DMS 273 treated with DMSO at 0.1 percent for 48 hours (cell line): ENCODE measurements at regions not wholly inside any gene's neighbourhood (a gene's known extent, or its start where the extent isn't known, plus 50 kb on each side); places are given as distances from the start of the nearest gene placed in this dataset.

Experiments
- DNase-seq: peaks from one replicate; lab custom pipeline; 2025; lab: John Stamatoyannopoulos, UW

DNA sequence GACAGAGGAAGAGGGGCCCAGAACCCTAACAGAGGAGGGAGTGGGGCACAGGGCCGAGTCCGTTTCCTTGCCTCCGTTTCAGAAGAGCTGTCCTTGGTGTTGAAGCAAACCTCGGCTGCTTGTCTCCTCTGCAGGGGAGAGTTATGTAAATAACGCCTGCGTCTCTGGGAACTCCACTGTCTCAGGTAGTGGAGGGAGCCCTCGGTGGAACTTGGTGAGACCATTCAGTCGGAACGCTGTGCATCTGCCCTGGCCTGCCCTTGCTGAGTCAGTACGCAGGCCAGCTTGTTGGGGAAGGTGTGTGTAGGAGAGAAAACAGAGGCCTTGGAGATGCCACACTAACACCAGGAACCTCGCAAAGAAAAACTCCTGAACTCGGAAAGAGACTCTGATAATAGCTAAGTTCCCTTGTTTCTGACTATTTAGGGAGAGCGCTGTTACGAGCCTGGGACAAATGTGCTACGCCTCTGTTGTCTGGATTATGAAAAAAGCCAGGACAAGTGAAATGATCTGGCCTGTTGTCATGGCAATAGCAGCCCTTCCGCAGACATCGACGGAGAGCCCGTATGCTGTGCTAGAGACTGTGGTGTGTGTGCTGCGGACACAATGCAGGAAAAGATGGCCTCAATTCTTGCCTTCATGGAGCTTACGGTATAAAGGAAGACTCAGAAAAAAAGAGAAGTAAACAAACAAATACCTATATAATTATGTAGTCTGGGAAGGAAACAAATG lies 94.6 kb upstream of the AKT3 start:
- no peak for DNase-seq

DNA sequence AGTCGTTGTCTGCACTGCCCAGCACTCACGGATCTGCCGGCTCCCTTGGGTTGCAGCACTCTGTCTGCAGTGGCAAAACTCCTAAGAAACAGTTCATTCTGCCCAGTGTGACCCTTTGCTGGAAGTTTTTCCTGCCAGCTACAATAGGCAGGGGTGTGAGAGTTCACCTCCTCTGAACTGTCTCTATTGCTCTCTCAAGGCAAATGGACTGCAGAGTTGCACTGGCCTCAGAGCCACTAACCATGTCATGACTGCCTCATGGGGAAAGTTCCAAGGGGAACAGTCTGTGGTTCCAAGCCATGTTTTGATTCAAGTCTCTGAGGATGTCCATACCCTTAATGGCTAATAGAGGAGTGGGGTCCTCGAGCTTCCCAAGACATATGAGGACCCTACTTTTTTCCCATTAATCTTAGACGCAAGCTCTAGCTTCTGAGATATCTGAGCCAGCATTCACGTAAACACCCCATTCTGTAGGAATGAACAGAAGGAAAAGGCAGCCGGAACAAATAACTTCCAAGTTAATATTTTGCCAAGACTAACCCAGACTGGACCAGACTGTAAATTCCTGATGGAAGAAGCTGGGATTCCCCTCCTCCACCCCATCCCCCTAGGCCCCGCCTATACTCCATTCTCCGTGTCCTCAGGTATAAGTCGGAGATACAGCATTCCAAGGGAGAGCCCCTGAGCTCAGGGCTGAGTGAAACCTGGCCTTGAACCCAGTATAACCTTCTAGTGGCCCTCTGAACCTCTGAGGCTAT lies 93.8 kb upstream of the AKT3 start:
- DNase-seq, result no peak

DNA sequence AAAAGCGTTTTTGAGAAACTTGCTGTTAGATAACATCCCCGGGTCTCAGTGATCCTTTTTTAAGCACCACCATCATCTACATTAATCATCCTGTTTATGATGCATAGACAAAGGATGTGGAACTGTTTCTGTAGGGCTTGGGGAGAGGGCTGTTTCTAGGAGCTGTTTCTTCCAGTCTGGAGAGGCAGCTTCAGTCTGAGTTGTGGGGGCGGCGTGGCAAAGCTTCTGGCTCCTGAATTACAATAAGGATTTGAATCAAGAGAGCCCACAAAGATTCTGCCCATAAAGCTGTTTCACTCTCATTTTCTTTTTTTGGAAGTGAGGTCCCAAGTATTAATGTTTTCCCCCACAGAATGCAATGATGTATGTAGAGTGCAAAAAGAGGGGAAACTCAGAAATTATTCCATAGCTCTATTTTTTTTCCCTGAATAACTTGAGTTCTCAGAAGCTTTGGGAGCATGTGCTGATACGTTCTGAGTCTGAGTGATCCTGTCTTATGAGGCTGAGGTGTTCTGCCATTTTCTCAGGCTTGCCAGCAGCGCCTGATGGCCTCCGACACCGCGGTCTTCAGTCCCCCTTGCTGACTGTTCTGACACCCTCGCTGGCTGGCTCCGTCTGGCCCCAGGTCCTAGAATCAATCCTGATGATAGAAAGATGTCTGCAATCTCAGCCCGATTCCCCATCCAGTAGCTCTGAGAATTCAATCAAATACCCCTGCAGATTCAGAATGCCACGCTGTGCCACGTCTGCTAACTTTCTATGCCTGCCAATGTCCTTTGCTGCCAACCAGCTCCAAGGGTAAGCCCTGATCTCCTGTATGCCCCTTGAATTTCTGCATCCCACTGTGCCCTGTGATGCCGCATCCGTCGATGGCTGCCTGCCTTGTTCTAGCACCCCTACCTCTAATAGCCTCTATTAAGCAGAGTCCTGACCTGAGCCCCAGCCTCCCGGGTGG lies 92.4 kb upstream of the AKT3 start:
- DNase-seq, result no peak

DNA sequence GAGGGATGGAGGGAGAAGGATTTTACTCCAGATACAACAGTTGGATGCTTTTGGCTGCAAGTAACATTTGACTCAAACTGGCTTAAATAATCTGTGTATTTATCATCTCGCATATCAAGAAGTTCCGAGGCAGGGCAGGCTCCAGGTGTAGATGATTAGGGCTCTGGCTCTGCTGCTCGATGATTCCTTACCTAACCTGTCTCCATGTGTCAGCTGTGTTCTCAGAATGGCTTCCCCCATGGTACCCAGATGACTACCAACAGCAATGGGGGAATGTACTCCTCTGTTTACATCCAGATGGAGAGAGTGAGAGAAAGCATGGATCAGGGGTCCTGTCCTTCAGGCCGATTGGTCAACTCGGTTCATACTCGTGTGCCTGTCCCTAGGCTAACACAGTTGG lies 90.4 kb upstream of the AKT3 start:
- no peak for DNase-seq

DNA sequence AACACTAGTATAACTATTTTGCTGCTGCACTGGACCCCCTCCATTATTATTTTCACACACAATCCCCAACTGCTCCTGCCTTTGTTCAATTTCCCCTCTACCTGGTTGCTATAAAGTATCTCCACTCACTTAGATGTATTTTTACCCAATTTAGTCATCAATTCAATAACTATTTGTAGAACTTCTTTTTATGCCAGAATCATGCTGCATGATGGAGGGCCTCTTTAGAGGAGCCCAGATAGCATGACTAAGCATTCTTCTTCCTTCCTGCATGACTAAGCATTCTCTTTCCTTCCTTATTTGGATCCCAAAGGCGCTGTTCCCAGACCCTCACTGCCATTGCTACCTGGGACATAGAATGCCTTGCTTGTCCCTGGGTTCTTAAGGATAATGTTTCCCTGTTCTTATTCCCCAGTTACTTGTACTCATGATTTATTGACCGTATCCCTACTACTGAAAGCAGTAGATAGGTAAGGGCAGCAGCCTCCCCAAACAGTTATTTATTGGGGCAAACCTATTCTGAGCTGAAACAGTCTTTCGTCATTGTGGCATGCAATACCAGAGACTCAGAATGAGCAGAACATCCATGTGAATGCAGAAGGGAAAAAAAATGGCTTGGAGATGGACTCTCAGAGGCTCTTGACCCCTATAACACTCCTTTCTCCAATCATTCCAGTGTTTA lies 89.3 kb upstream of the AKT3 start:
- DNase-seq, result peak; percentile 6

DNA sequence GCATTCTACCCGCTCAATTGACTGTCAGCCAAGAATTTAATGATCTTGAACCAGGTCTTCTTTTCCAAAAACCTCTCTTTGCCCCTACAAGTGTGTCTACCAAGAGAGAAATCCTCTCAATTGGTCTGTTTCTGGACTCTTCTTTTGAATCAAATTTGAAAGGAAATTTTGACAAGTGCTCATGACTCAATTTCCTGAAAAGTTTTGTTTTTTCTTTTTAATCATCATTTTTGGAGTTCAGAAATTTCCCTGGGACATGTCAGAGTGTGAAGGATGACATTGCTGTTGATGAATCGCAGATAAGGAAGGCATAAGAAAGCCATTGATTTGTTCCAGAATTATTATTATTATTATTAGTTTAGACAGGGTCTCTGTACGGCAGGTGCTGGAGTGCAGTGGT lies 88.2 kb upstream of the AKT3 start:
- DNase-seq, result no peak

DNA sequence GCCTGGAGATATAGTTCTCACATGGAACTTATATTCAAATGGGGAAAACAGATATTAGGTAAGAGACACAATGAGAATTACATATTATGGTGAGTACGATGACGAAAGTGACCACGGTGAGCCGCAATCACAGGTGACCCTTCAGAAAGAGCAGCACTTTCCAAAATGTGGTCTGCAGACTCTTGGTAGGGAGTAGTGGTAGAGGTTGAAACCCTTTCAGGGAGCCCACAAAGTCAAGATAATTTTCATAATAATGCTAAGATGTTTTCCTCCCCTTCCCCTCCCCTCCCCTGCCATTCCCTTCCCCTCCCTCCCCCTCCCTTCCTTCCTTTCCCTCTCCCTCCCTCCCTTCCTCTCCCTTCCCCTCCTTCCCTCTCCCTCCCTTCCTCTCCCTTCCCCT lies 83.5 kb upstream of the AKT3 start:
- DNase-seq, result no peak

DNA sequence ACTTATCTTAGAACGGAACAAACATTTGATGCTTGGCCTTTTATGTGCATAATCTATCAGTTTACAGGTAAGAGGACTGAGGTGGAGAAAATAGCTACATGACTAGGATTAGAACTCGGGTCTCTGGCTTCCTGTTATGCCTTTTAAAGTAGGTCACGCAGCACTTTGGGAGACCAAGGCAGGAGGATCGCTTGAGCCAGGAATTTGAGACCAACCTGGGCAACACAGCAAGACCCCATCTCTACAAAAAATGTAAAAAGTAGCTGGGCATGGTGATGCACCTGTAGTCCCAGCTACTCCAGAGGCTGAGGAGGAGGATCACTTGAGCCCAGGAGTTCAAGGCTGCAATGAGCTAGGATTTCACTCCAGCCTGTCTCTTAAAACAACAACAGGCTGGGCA lies 81.9 kb upstream of the AKT3 start:
- no peak for DNase-seq

DNA sequence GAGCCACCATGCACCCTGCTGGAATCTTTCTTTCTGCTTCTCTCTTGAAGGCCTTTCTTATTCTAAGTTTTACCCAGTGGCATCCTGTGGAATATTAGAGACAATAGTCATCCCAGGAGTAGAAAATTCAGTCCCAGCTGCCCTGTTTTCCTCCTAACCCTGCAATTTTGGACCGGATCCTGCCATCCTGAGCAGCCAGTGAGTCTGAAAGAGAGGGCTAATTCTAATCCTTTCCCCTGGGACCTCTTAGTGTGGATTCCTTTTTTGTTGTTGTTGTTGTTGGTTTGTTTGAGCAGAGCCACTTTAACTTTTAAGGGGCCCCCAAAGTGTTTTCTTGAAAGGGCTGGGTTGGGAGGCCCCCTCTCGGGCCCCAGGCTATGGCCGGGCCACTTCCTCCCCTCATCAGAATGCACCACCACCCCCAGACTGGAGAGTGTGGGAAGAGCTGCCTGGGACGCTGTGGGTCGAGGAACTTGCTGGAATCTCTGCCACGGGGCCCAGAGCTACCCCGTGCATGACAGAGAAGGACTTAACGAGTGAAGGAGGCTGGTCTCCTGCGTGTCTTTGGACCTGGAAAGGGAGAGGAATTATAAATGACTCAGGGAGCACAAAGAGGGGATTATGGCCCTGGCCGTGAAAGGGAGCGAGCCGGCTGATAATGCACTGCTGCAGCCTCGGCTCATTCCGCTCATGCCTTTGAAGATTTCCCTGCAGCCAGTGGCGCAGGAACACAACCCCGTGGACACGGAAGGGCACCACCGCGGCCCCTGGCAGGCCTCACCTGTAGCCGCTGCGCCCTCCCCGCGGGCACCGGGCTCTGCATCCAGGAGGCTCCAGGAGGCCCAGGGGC lies 81.0 kb upstream of the AKT3 start:
- DNase-seq, result no peak

DNA sequence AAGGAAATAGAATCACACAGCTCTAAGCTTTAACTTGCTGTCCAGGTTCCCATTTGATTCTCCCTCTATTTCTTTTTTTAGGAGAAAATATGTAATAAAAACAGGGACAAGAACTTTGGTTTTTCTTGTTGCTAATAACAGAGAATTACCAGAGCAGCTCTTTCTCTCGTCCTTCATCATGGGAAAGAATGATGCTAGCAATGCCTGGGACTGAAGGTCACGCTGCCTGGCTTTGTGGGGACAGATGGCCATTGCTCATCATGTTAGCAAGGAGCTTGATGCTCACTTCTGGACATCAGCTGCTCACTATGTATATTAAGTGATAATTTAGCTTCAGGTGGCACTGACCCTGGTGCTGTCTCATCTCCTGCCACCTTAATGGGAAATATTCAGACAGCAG lies 77.3 kb upstream of the AKT3 start:
- DNase-seq, result no peak

DNA sequence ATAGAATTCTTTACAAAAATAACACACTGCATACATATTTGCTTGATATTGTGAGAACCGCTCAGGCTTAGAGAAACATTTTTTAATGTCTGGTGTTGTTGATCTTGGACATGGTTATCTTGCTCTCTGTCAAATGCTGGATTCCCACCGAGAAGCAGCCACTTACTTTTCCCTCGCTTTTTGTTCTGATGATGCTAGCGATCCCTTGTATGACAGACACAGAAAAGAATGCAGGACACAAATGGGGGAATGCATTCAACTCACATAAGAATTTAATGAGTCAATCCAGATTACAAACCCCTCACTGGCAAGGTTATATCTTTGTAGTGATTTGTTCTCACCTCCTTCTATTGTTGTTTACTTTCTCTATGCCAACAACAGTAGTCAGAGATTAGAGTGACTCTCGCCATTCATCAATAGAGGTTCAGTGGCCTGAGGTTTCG lies 76.8 kb upstream of the AKT3 start:
- DNase-seq, result no peak

DNA sequence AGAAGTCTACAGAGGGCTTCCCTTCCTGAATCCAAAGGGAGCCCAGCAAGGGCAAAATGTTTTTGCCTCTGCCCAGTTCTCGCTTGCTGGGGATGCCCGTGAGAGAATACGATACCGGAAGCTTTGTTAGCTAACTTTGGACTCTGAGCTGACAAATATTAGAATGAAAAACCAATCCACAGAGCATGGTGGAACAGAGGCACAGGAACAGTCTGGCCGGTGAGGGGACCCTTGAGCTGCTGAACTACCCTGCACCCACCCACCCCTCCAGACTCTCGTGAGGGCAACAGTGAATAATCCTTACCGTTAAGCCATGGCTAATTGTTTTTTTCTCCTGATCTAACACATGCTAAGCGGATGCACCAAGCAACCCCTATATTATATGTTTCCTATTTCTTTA lies 76.3 kb upstream of the AKT3 start:
- DNase-seq, result no peak

DNA sequence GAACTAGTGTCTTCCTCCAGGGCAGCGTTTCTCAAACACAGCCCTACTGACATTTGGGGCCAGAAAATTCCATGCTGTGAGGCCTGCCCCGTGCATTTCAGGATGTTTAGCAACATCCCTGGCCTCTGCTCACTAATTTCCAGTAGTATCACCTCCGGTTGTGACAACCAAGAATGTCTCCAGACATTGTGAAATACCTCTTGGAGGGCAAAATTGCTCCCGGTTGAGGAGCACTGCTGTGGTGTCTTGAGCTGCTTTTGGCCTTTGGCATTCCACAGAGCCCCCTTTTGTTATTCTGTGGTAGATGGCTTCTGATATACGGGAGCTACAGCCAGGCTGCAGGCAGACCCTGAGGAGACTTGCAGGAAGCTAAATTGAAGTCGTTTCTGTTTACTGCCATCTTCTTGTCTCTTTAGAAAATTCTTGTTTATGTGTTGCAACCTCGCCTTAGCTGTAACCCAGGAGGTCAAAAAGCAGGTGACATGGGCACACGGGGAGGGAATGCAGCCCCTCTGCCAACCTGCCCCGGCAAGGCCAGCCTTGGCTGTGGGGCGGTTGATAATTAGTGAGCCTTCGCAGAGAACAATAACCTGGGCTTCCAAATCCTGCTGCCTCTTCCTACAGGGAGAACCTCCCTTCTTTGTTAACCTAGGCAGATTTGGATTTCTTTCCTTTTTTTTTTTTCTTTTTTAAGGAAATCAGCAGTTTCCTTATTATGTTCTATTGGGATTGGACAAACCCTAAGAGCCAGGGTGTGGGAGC lies 74.7 kb upstream of the AKT3 start:
- no peak for DNase-seq

DNA sequence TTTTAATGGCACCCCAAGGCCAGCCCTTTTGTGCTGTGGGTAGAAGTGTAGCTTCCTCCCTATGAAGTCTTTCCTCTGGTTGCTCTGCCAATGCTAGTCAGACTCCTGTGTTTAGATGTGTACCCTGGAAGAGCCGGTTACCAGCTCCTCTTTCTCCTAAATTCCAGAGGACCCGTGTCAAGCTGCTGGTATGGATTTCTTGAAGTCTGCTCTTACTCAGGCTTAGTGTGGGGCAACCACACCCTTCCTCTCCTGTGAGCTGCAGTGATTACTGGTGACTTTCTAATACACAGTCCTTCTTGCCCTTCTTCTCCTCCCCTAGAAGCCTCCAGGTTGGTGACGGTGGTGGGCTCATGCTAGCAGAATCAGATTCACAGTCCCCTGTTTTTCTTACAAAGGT lies 74.1 kb upstream of the AKT3 start:
- no peak for DNase-seq

DNA sequence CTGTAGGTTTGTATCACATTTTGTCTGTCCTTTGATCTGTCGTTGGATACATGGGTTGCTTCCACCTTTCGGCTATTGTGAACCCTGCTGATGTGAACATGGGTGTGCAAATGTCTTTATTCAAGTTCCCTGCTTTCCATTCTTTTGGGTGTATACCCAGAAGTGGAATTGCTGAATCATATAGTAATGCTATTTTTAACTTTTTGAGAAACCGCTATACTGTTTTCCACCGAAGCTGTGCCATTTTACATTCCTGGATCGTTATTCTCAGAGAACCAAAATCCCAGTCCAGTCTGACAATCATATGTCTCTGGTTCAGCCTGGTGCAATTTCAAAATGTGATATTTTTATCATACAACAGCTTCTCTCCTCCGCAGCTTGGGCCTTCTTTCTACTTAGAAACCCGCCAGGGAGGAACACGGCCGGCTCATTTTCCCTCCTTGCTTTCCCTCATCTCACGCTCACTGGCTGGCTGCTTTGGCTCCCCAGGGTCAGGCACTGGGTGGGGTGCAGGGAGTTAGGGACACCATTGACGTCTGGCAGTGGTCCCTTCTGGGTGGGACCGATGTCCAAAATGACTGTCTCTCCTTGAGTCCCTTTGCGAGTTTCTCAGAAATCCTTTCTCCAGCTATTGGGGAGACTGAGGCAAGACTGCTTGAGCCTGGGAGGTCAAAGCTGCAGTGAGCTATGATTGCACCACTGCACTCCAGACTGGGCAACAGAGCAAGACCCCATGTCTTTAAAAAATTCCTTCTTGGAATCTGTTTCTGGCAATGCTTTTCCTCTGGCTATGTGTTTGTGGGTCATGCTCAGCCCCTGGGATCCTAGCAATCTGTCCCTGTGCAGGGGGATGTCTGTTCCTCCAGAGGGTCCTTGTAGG lies 73.5 kb upstream of the AKT3 start:
- no peak for DNase-seq

DNA sequence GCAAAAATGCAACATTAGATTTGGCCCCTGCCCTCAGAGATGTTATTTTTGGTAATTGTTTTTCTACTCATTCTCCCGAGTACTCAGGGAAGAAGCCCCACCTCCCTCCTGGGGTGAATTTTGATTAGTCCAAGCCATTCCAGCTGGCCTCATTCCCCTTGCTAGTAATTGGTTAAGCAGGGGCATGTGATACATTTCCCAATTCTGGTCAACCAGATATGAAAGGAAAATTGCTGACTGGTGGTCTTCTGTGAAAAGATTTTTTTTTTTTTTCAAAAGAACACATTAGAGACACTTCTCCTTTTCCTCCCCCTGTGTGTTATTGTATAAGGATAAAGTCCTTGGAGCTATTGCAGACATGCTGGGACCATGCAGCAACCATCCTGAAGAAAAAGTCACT lies 71.1 kb upstream of the AKT3 start:
- no peak for DNase-seq

DNA sequence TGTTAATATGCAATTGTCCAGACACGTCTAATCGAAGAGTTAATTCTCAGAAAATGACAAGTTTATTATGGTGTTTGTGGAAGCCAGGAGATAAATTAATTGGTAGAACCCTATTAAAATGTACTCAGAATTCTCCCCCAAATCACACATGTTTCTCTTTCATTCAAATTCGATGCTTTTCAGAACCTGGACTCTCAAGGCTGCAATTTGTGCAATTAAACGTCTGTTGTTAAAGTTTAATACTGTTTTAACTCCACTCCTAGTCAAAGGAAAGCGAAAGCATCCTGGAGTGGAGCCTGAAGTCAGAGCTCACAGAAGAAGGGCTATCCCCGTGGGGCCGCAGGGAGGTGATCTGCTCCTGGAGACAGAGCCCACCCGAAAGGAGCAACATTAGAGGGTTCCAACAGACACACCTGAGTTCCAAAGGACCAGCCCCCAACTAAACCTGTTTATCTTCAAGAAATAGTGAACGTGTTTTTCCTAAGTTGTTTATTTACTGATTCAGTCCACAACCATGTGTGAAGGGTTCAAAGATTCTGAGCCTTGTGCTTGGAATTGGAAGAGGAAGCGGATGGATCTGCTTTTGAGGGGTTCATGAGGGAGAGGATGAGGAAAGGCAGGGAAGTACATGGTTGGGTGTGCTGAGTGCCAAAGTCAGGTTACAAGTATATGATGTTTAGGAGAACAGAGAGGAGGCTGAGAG lies 68.0 kb upstream of the AKT3 start:
- no peak for DNase-seq

DNA sequence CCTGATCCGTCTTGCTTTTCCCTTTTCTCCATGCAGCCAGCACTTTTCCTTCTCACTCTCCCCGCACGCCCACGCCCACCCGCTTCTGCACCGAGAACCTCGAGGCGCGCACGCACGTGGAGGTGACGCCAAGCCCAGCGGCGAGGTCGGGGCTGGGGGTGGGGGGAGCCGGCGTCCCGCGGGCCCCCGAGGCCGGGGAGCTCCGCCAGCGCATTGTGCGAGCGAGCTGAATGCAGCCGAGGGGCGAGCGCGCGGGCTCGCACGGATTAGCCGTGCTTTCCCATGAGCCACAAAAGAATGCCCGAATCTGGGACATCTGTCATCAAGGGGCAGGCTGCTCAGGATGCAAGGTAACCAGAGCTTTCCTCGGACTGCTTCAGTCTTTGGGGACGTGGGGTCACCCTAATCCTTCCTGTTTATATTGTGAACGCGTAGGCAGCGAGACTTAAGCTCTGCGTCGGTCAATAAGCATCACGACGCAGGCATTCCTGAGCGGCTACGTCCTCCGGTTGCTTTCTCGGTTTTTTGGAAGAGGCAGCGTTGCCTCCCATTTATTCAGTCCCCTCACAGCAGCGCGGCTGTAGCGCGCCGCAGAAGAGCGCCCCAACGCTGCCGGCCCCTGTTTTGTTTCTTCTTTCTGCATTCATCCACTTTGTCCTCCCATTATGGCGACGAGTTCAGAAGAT lies 67.3 kb upstream of the AKT3 start:
- DNase-seq, result peak; percentile 19
